Thyroid gland (tissue), 4 donors: ENCODE measurements at regions not wholly inside any gene's neighbourhood (a gene's known extent, or its start where the extent isn't known, plus 50 kb on each side); places are given as distances from the start of the nearest gene placed in this dataset.
A peak's percentile ranks its signal among the peaks of the same experiment; 100 is the strongest.

ENCODE experiments used
- DNase-seq, 2 donors: peaks; one replicate each; pipeline ENCODE4 v3.0.0-alpha.2; 2019
- H3K27ac ChIP-seq, 3 donors: fragments of 200-600 bp; sonication (generic); 1 replicate in 2 of 3; 2 replicates in 1 of 3; pipeline ENCODE4 v1.5.1; 2016 to 2019; ENCODE audit warnings: mild to moderate bottlenecking in 1 of 3, moderate library complexity in 1 of 3
- H3K27me3 ChIP-seq: fragments of 200-600 bp; sonication (generic); one replicate; pipeline ENCODE4 v1.5.1; 2019
- H3K36me3 ChIP-seq, 2 donors: fragments of 200-600 bp; sonication (generic); one replicate each; pipeline ENCODE4 v1.5.1; 2016 to 2019
- H3K4me1 ChIP-seq, 2 donors: fragments of 200-600 bp; sonication (generic); one replicate each; pipeline ENCODE4 v1.5.1; 2017 to 2019
- H3K4me3 ChIP-seq, 3 donors: fragments of 200-600 bp; sonication (generic); replicated peaks in 1 of 3; 1 replicate in 2 of 3; 2 replicates in 1 of 3; pipeline ENCODE4 v1.5.1; 2016; ENCODE audit warnings: mild to moderate bottlenecking in 1 of 3
- H3K9me3 ChIP-seq: fragments of 200-600 bp; sonication (generic); one replicate; pipeline ENCODE4 v1.5.1; 2017
- CTCF ChIP-seq, 6 experiments: fragments of 200-600 bp in 3 of 6; fragments of 450-650 bp in 3 of 6; sonication (generic) in 3 of 6; IDR thresholded peaks; one replicate each; pipeline ENCODE4 v1.5.1; 2016 to 2019; ENCODE audit warnings: antibody characterized with exemption in 6 of 6, mild to moderate bottlenecking in 2 of 6, inconsistent platforms in 1 of 6, moderate library complexity in 1 of 6
- POLR2A ChIP-seq, 2 donors: fragments of 450-650 bp; IDR thresholded peaks; one replicate each; pipeline ENCODE4 v1.6.1; 2017; ENCODE audit warnings: antibody characterized with exemption in 2 of 2, mild to moderate bottlenecking in 2 of 2, moderate library complexity in 1 of 2
- WGBS, 2 donors: methylation state at CpG; one replicate each; pipeline ENCODE4 v1.1.5; 2017; 5-methylcytosine and 5-hydroxymethylcytosine counted together
- intact Hi-C: fragments of 100-400 bp; cut with DNase I; formaldehyde crosslinking; loops from one replicate; pipeline ENCODE4 v1.15.1; 2023

- Histone ChIP-seq H3K4me3 (no peak overlapping the region), H3K27ac (peak overlapping the region in 1 of 3 donors; percentile 15), H3K4me1 (peaks cover 0 to 4% of the 10 kb centered on the region in 2 donors), H3K27me3 (no peaks in the 10 kb centered on the region), H3K9me3 (no peaks in the 10 kb centered on the region), H3K36me3 (no peaks in the 10 kb centered on the region)
- TF ChIP-seq CTCF (IDR thresholded peaks at IDR 0.05) = no peak
- TF ChIP-seq POLR2A (IDR thresholded peaks at IDR 0.05) = no peak
- intact Hi-C loops = no loop called here
- no peak for DNase-seq
- WGBS, 2 donors = 57 to 67% methylated on average over 6 of the region's 6 CpGs
Measured at GRCh38 chr11:62024936-62025486, 57.6 kb upstream of the FTH1 start.

GRCh38 chr11:62022211-62022610 is 54.8 kb upstream of the FTH1 start:
- no peak overlapping the region for H3K4me3 ChIP-seq
- H3K9me3 ChIP-seq = no peaks in the 10 kb centered on the region
- H3K4me1 ChIP-seq = peaks cover 0 to 4% of the 10 kb centered on the region in 2 donors
- intact Hi-C loops = no loop called here
- no peaks in the 10 kb centered on the region for H3K36me3 ChIP-seq
- H3K27me3 ChIP-seq = no peaks in the 10 kb centered on the region
- WGBS, 2 donors = 63 to 64% methylated on average over 3 of the region's 3 CpGs
- H3K27ac ChIP-seq = no peak overlapping the region
- TF ChIP-seq CTCF (IDR thresholded peaks at IDR 0.05) = no peak
- TF ChIP-seq POLR2A (IDR thresholded peaks at IDR 0.05) = no peak
- no peak for DNase-seq

GRCh38 chr11:62020661-62021060 is 53.2 kb upstream of the FTH1 start:
- Histone ChIP-seq H3K4me1 (peaks cover 0 to 4% of the 10 kb centered on the region in 2 donors), H3K27me3 (no peaks in the 10 kb centered on the region), H3K4me3 (no peak overlapping the region), H3K9me3 (no peaks in the 10 kb centered on the region), H3K27ac (no peak overlapping the region), H3K36me3 (no peaks in the 10 kb centered on the region)
- 71 to 90% methylated on average over 3 of the region's 3 CpGs for WGBS, 2 donors
- intact Hi-C loops = no loop called here
- TF ChIP-seq POLR2A (IDR thresholded peaks at IDR 0.05) = no peak
- TF ChIP-seq CTCF (IDR thresholded peaks at IDR 0.05) = no peak
- DNase-seq = no peak

GRCh38 chr11:62018981-62019664 is 51.7 kb upstream of the FTH1 start:
- no peak for DNase-seq
- intact Hi-C loops = no loop called here
- 97 to 98% methylated on average over 2 of the region's 2 CpGs for WGBS, 2 donors
- no peak for TF ChIP-seq CTCF (IDR thresholded peaks at IDR 0.05)
- no peak for TF ChIP-seq POLR2A (IDR thresholded peaks at IDR 0.05)
- Histone ChIP-seq H3K4me1 (no peaks in the 10 kb centered on the region), H3K27me3 (no peaks in the 10 kb centered on the region), H3K9me3 (no peaks in the 10 kb centered on the region), H3K27ac (no peak overlapping the region), H3K4me3 (no peak overlapping the region), H3K36me3 (no peaks in the 10 kb centered on the region)

GRCh38 chr11:62017878-62018655 is 50.6 kb upstream of the FTH1 start:
- Histone ChIP-seq H3K4me3 (no peak overlapping the region), H3K27ac (no peak overlapping the region), H3K27me3 (no peaks in the 10 kb centered on the region), H3K36me3 (no peaks in the 10 kb centered on the region), H3K4me1 (peaks cover 1 to 8% of the 10 kb centered on the region in 2 donors), H3K9me3 (no peaks in the 10 kb centered on the region)
- 87 to 92% methylated on average over 15 of the region's 15 CpGs for WGBS, 2 donors
- DNase-seq = no peak
- intact Hi-C loops = no loop called here
- TF ChIP-seq CTCF (IDR thresholded peaks at IDR 0.05) (no peak), POLR2A (IDR thresholded peaks at IDR 0.05) (no peak)
